ENCODE measurements at regions not wholly inside any gene's neighbourhood (a gene's known extent, or its start where the extent isn't known, plus 50 kb on each side); places are given as distances from the start of the nearest gene placed in this dataset.

GRCh38 chr14:101473045-101473729, 88.1 kb upstream of the DIO3 start:
- no peak for TF ChIP-seq GATA2 (IDR thresholded peaks at IDR 0.05; ENCODE audit: low read depth, low read length)
- no peak for TF ChIP-seq GATA3 (IDR thresholded peaks at IDR 0.05; ENCODE audit: low read depth, low read length)

GRCh38 chr14:101473795-101474562, 87.3 kb upstream of the DIO3 start:
- TF ChIP-seq GATA2 (IDR thresholded peaks at IDR 0.05; ENCODE audit: low read depth, low read length) = no peak
- no peak for TF ChIP-seq GATA3 (IDR thresholded peaks at IDR 0.05; ENCODE audit: low read depth, low read length)

DNA sequence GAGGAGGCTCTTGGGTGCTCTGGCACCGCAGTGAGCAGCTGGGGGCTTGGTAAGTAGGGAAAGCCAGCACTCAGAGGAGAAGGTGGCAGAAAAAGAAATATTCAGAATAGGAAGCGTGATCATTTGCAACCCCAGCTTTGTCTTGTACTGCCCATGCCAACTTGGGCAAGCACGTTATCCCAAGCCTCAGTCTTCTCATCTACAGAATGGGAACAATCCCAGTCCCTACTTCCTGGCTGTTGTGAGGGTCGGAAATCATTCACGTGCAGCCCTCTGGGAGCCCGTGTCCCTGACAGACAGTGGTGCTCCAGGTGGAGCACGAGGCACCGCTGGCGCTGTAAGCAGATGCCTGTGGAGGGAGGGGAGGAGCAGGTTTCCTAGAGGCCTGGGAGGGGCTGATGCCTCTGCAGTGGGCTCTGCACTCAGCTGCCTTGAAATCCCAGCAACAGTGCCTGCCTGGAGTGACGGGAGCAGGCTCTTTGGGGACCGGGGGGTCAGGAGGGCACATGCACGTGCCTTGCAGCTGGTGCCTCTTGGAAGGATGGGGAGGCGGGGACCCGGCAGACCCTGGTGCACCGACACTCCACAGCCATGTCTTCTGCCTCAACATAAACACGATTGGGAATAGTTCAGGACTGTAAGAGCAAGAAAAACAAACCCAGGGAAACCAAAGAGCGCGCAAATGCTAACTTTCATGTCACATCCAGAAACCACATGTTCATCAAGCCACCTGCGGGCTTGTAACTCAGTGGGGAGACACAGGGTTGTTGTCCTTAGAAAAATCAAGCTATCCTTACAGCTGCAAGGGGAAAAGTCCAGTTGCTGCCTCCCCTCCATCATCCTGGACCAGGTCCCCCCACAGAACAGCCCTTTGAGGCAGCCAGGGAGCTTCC, 86.5 kb upstream of the DIO3 start:
- no peak for TF ChIP-seq GATA3 (IDR thresholded peaks at IDR 0.05; ENCODE audit: low read depth, low read length)
- no peak for TF ChIP-seq GATA2 (IDR thresholded peaks at IDR 0.05; ENCODE audit: low read depth, low read length)

- no peak for TF ChIP-seq GATA2 (IDR thresholded peaks at IDR 0.05; ENCODE audit: low read depth, low read length)
These were observed 85.6 kb upstream of the DIO3 start for GRCh38 chr14:101475456-101476257.

DNA sequence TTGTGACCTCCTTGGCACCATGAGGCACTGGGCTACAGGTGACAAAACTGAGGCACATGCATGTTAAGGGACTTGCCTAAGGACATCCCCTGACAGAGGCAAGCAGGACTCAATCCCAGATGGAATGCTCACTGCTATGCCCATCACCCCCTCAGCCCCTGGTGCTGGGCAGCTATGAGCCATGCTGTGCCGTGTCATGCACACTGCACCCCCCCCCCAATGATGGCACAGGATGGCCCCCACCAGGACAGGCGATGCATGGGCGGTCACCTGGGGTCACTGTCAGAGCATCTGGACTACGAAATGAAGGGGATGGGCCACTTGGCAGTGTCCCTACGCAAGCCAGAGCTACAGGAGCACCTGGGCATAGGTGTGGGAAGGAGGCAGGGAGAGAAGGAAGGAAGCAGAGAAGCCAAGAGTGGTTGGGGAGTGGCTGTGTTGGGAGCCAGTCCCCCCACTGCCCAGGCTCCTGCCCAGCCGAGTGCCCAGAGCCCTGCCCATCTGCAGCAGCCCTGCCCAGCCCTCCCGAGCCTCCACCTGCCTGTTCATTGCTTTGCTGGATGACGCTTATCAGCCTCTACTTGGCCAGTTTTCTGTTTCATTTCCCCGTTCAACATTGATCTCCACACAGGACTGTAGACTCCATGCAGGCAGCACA, 84.9 kb upstream of the DIO3 start:
- TF ChIP-seq GATA3 (IDR thresholded peaks at IDR 0.05; ENCODE audit: low read depth, low read length) = no peak
- no peak for TF ChIP-seq GATA2 (IDR thresholded peaks at IDR 0.05; ENCODE audit: low read depth, low read length)

DNA sequence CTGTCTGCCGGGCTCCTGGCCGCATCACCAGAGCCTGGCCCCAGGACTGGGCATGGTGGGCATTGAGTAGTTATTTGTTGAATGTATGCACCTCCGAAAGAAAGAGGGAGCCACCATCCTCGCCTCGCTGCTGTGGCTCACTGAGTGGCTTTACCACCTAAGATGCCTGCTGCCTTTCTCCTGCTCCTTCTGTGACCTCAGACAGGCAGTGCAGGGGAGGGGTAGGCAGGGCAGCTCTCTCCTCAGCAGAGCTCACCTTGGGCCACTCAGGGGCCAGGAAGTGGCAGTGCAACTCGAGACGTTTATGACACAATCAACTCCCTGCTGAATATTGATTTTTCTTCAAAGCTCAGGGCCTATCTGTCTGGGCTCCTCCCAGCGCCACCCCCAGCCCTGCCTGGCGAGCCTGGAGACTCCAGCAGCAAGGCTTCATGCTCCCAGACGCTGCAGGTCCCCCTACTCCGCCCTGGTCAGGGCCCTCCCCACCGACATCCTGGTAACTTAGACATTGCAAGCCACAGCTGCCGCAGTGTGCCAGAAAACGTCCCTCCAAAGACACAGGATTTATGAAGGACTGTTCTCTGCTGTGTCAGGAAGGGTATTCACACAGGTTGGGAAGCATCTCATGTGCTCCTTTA, 84.3 kb upstream of the DIO3 start:
- TF ChIP-seq GATA2 (IDR thresholded peaks at IDR 0.05; ENCODE audit: low read depth, low read length) = no peak
- TF ChIP-seq GATA3 (IDR thresholded peaks at IDR 0.05; ENCODE audit: low read depth, low read length) = no peak

- no peak for TF ChIP-seq GATA2 (IDR thresholded peaks at IDR 0.05; ENCODE audit: low read depth, low read length)
- TF ChIP-seq GATA3 (IDR thresholded peaks at IDR 0.05; ENCODE audit: low read depth, low read length) = no peak
These were observed 83.6 kb upstream of the DIO3 start for GRCh38 chr14:101477648-101478047.

GRCh38 chr14:101478096-101478495, 83.2 kb upstream of the DIO3 start:
- TF ChIP-seq GATA3 (IDR thresholded peaks at IDR 0.05; ENCODE audit: low read depth, low read length) = no peak
- TF ChIP-seq GATA2 (IDR thresholded peaks at IDR 0.05; ENCODE audit: low read depth, low read length) = no peak

GRCh38 chr14:101478796-101479410, 82.4 kb upstream of the DIO3 start:
- no peak for TF ChIP-seq GATA3 (IDR thresholded peaks at IDR 0.05; ENCODE audit: low read depth, low read length)
- no peak for TF ChIP-seq GATA2 (IDR thresholded peaks at IDR 0.05; ENCODE audit: low read depth, low read length)

GRCh38 chr14:101480022-101480746, 81.1 kb upstream of the DIO3 start:
- TF ChIP-seq GATA2 (IDR thresholded peaks at IDR 0.05; ENCODE audit: low read depth, low read length) (no peak), GATA3 (IDR thresholded peaks at IDR 0.05; ENCODE audit: low read depth, low read length) (no peak)

GRCh38 chr14:101480747-101481530, 80.4 kb upstream of the DIO3 start:
- no peak for TF ChIP-seq GATA3 (IDR thresholded peaks at IDR 0.05; ENCODE audit: low read depth, low read length)
- TF ChIP-seq GATA2 (IDR thresholded peaks at IDR 0.05; ENCODE audit: low read depth, low read length) = no peak
